HFF-Myc (cell line): ENCODE measurements at regions not wholly inside any gene's neighbourhood (a gene's known extent, or its start where the extent isn't known, plus 50 kb on each side); places are given as distances from the start of the nearest gene placed in this dataset.
"Not testable (repeated sequence)": the region's sequence is repeated elsewhere in the genome, so short reads cannot be mapped to it uniquely, and the experiment has no call there.

Experiments used
- DNase-seq: peaks from one replicate; pipeline ENCODE4 v3.0.0-alpha.2; 2011; ENCODE audit warnings: low read depth; ENCODE audit errors: extremely low read depth
- H3K4me3 ChIP-seq: replicated peaks from 2 replicates; pipeline ENCODE4 v1.5.1; 2011; ENCODE audit warnings: low read depth, mild to moderate bottlenecking, control low read depth, low read length
- TF ChIP-seq, protein P1 (sequence below): IDR thresholded peaks from 2 replicates; pipeline ENCODE4 v1.5.1; 2012; ENCODE audit warnings: mild to moderate bottlenecking, low read depth, low read length, control low read depth; ENCODE audit errors: missing control alignments

DNA sequence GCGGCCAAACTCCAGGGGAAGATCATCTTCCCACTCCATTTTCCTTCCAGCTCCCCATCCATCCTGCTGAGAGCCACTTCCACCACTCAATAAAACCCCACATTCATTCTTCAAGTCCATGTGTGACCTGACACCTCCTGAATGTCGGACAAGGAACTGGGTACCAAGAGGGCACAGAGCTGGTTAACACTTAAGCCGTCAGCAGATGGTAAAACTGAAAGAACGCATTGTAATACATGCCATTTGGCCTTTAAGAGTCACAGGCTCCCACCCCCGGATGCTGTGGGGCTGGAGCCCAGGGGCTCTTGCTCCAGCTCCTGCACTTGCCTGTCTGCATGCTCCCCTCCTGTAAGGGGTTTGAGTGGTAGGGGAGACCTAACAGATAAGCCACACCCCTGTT, 753.9 kb downstream of the COL12A1 start:
- DNase-seq, result no peak
- no peak overlapping the region for H3K4me3 ChIP-seq
- TF ChIP-seq, protein P1, sequence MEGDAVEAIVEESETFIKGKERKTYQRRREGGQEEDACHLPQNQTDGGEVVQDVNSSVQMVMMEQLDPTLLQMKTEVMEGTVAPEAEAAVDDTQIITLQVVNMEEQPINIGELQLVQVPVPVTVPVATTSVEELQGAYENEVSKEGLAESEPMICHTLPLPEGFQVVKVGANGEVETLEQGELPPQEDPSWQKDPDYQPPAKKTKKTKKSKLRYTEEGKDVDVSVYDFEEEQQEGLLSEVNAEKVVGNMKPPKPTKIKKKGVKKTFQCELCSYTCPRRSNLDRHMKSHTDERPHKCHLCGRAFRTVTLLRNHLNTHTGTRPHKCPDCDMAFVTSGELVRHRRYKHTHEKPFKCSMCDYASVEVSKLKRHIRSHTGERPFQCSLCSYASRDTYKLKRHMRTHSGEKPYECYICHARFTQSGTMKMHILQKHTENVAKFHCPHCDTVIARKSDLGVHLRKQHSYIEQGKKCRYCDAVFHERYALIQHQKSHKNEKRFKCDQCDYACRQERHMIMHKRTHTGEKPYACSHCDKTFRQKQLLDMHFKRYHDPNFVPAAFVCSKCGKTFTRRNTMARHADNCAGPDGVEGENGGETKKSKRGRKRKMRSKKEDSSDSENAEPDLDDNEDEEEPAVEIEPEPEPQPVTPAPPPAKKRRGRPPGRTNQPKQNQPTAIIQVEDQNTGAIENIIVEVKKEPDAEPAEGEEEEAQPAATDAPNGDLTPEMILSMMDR, result no peak

DNA sequence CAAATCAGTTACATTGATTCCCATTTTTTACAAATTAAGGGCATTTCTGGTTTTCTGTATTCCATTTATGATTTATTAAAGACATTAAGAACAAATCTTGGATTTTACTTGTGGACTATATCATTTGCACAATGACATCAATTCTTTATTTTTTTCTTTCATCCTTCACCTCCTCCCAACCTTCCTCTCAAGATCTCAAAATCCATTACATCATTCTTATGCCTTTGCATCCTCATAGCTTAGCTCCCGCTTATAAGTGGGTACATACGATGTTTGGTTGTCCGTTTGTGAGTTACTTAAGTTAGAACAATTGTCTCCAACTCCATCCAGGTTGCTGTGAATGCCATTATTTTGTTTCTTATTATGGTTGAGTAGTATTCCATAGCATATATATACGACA, 752.8 kb downstream of the CD109 start:
- TF ChIP-seq, protein P1, result no peak
- no peak overlapping the region for H3K4me3 ChIP-seq
- DNase-seq, result no peak

DNA sequence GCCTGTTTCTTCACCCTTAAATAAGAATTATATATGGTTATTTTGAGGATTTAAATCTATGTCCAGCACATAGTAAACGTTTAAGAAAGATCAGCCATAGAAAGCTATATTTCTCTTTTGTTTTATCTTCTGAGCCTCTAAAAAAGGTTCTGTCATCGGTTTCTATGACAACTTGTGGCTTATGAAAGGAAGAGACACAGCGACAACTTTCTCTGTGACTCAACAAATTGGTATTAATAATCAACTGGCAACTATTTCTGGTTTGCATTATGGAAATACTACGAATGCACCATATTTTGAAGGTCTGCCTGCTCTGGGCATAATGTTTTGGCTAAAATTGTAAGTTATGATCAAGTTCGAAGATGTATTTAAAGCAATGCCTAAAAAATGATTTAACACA, 751.0 kb downstream of the CD109 start:
- peak; percentile 6 for DNase-seq
- H3K4me3 ChIP-seq, result no peak overlapping the region
- TF ChIP-seq, protein P1, result no peak

DNA sequence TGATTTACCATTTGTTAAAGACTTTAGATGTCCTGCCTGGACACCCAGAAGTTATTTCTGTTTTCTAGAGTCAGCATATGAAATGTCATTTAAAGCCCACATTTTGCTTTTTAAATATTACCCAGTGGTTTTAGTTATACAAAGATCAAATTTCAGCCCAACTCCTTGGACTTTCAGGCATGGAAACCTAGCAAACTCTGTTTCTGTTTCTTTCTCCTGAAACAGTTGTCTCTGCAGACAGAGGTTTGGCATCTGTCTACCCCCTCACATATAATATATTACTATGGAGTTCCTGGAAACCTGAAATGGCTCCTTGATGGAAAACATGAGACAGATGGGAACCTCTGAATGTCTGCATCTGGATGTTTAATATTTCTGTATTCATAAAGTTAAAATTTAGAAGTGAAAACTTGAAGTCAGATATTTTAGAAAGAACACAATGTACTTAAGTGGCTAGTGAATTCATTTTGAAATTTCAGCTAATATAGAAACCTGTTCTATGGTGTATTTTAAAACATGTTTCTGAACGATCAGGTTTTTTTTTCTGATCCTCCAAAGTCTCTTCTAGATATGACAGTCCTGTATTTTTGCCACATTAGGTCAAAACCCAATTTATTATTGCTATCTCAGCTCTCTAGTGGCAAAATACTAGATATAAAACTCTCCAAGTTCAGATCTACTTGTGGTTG, 743.3 kb downstream of the CD109 start:
- H3K4me3 ChIP-seq, result no peak overlapping the region
- TF ChIP-seq, protein P1, result no peak
- no peak for DNase-seq

DNA sequence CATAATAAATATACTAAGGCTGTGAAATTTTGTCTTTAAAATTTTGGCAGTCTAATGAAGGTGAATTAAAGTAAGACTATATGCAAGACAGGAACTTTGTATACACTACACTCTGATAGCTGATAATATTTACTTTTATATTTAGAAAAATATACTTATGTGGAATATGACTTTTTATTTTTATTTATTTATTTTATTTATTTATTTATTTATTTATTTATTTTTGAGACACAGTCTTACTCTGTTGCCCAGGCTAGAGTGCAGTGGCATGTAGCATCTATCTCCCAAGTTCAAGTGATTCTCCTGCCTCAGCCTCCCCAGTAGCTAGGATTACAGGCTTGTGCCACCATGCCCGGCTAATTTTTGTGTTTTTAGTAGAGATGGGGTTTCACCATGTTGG, 742.4 kb downstream of the CD109 start:
- DNase-seq, H3K4me3 ChIP-seq: not testable (repeated sequence)

DNA sequence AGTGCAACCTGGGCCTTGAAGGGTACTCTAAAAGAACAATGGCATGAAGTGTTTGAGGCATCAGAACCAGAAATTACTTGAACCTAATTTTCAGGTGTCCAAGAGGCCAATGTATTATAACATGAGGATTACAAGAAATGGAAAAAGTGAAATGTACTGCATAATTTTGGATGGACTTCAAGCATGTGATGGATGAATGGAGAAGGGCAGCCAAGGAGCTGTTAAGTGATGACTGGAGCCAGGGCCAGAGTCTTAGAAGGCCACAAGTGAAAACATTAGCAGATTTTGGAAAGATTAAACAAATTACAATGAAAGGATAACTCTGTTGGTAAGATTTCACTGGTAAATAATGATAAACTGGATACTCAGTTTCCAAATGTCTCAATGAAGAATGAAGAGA, 738.2 kb downstream of the CD109 start:
- TF ChIP-seq, protein P1, result no peak
- no peak overlapping the region for H3K4me3 ChIP-seq
- no peak for DNase-seq

DNA sequence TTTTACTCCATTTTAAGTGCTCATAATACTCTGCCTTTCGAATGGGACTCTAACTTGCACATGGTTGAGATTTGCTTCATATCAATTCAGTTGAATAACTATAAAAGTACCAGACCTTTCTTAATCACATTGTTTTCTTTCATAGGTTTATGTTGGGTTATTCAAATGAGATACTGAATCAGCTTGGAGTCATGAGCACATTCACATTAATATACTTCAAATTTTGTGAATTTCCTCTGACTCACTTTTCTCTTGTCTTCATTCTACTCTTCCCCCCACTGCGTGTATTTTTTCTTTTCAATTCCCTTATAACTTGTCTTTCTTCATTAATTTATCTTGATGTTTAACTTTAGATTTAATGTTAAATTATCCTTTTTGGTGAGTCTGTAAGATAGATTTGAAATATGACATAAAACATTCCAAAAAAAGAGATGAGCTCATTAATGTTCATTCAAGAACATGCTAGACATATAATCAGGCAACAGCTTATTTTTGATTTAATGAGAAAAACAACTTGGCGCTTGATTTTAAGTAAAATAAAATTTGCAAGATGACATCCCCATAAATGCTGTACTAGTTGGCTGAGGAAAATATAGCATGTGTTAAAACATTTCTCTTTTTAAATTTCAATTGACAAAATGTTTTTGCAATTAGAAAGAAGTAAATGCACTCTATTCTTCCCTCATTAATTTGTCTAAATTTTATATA, 736.0 kb downstream of the CD109 start:
- no peak overlapping the region for H3K4me3 ChIP-seq
- no peak for DNase-seq
- TF ChIP-seq, protein P1, result no peak
